ENCODE measurements at regions not wholly inside any gene's neighbourhood (a gene's known extent, or its start where the extent isn't known, plus 50 kb on each side); places are given as distances from the start of the nearest gene placed in this dataset.

- TF ChIP-seq POLR2A (IDR thresholded peaks at IDR 0.05) (no peak), CTCF (IDR thresholded peaks at IDR 0.05) (no peak)
Observed at GRCh38 chr10:113278664-113279063, 274.2 kb upstream of the HABP2 start.
